ENCODE measurements at regions not wholly inside any gene's neighbourhood (a gene's known extent, or its start where the extent isn't known, plus 50 kb on each side); places are given as distances from the start of the nearest gene placed in this dataset.
A peak's percentile ranks its signal among the peaks of the same experiment; 100 is the strongest.

- TF ChIP-seq, protein P1, sequence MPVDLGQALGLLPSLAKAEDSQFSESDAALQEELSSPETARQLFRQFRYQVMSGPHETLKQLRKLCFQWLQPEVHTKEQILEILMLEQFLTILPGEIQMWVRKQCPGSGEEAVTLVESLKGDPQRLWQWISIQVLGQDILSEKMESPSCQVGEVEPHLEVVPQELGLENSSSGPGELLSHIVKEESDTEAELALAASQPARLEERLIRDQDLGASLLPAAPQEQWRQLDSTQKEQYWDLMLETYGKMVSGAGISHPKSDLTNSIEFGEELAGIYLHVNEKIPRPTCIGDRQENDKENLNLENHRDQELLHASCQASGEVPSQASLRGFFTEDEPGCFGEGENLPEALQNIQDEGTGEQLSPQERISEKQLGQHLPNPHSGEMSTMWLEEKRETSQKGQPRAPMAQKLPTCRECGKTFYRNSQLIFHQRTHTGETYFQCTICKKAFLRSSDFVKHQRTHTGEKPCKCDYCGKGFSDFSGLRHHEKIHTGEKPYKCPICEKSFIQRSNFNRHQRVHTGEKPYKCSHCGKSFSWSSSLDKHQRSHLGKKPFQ (CRISPR knock-in tag; IDR thresholded peaks at IDR 0.05; ENCODE audit: insufficient replicate concordance): no peak
- TF ChIP-seq ZNF788 (CRISPR knock-in tag; IDR thresholded peaks at IDR 0.05; ENCODE audit: borderline replicate concordance) (no peak), NCOA5 (CRISPR knock-in tag; IDR thresholded peaks at IDR 0.05) (no peak), REPIN1 (CRISPR knock-in tag; IDR thresholded peaks at IDR 0.05; ENCODE audit: borderline replicate concordance, low read depth) (peak; percentile 77), ZBTB44 (CRISPR knock-in tag; IDR thresholded peaks at IDR 0.05) (no peak), ZNF891 (CRISPR knock-in tag; IDR thresholded peaks at IDR 0.05) (no peak), ISX (CRISPR knock-in tag; conservative IDR thresholded peaks at IDR 0.05) (no peak), DZIP1 (CRISPR knock-in tag; IDR thresholded peaks at IDR 0.05) (no peak), ATF6 (CRISPR knock-in tag; conservative IDR thresholded peaks at IDR 0.05) (no peak), KAT2B (IDR thresholded peaks at IDR 0.05; ENCODE audit: borderline replicate concordance, low read depth, low read length) (no peak), GMEB2 (CRISPR knock-in tag; IDR thresholded peaks at IDR 0.05; ENCODE audit: low read depth) (no peak)
- TF ChIP-seq, protein P2, sequence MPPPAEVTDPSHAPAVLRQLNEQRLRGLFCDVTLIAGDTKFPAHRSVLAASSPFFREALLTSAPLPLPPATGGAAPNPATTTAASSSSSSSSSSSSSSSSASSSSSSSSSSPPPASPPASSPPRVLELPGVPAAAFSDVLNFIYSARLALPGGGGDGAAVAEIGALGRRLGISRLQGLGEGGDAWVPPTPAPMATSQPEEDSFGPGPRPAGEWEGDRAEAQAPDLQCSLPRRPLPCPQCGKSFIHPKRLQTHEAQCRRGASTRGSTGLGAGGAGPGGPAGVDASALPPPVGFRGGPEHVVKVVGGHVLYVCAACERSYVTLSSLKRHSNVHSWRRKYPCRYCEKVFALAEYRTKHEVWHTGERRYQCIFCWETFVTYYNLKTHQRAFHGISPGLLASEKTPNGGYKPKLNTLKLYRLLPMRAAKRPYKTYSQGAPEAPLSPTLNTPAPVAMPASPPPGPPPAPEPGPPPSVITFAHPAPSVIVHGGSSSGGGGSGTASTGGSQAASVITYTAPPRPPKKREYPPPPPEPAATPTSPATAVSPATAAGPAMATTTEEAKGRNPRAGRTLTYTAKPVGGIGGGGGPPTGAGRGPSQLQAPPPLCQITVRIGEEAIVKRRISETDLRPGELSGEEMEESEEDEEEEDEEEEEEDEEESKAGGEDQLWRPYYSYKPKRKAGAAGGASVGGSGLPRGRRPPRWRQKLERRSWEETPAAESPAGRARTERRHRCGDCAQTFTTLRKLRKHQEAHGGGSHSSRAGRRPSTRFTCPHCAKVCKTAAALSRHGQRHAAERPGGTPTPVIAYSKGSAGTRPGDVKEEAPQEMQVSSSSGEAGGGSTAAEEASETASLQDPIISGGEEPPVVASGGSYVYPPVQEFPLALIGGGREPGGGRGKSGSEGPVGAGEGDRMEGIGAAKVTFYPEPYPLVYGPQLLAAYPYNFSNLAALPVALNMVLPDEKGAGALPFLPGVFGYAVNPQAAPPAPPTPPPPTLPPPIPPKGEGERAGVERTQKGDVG (CRISPR knock-in tag; IDR thresholded peaks at IDR 0.05; ENCODE audit: borderline replicate concordance): 0 out of 2 replicates have a peak, but pooled peaks have one; percentile 30
Observed at GRCh38 chr6:56739836-56740815, 97.4 kb upstream of the DST start (continued).

All from HepG2 (cell line).